ENCODE measurements at regions not wholly inside any gene's neighbourhood (a gene's known extent, or its start where the extent isn't known, plus 50 kb on each side); places are given as distances from the start of the nearest gene placed in this dataset.

GRCh38 chr2:14751581-14751980 lies 119.1 kb downstream of the LRATD1 start:
- H3K4me1 ChIP-seq (ENCODE audit: control insufficient read depth, insufficient read depth, low read length) = no peaks in the 10 kb centered on the region
- H3K9me3 ChIP-seq (ENCODE audit: control insufficient read depth, insufficient read depth, low read depth, low read length) = peaks cover 10% of the 10 kb centered on the region
- H3K4me3 ChIP-seq (ENCODE audit: low read depth, low read length) = no peak overlapping the region
- no peak overlapping the region for H3K27ac ChIP-seq (ENCODE audit: low read depth, low read length)
- H3K9ac ChIP-seq (ENCODE audit: low read length) = no peak overlapping the region
- no peaks in the 10 kb centered on the region for H3K27me3 ChIP-seq (ENCODE audit: control insufficient read depth, insufficient read depth, low read length)
- no peaks in the 10 kb centered on the region for H3K36me3 ChIP-seq (ENCODE audit: control insufficient read depth, insufficient read depth, low read length)

DNA sequence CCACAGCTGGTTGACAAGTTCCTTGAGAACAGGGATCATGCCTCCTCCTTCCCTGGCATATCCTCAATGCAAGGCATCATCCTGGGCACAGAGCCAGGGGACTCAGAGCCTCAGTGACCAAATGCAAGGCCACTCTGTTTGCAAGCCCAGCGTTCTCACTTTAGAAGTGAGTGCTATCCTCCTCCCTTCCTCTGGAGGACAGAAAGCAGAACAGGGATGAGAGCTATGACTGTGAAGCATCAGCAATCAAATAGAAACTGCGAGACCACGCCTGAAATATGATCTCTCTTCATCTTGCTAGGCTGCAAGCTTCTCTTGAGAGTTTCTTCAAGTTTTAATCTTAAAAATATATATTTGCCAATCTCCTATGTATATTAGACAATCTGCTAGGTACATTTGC lies 119.8 kb downstream of the LRATD1 start:
- Histone ChIP-seq H3K27me3 (ENCODE audit: control insufficient read depth, insufficient read depth, low read length) (no peaks in the 10 kb centered on the region), H3K36me3 (ENCODE audit: control insufficient read depth, insufficient read depth, low read length) (no peaks in the 10 kb centered on the region), H3K9ac (ENCODE audit: low read length) (no peak overlapping the region), H3K4me3 (ENCODE audit: low read depth, low read length) (no peak overlapping the region), H3K9me3 (ENCODE audit: control insufficient read depth, insufficient read depth, low read depth, low read length) (peaks cover 3% of the 10 kb centered on the region), H3K4me1 (ENCODE audit: control insufficient read depth, insufficient read depth, low read length) (no peaks in the 10 kb centered on the region), H3K27ac (ENCODE audit: low read depth, low read length) (no peak overlapping the region)

DNA sequence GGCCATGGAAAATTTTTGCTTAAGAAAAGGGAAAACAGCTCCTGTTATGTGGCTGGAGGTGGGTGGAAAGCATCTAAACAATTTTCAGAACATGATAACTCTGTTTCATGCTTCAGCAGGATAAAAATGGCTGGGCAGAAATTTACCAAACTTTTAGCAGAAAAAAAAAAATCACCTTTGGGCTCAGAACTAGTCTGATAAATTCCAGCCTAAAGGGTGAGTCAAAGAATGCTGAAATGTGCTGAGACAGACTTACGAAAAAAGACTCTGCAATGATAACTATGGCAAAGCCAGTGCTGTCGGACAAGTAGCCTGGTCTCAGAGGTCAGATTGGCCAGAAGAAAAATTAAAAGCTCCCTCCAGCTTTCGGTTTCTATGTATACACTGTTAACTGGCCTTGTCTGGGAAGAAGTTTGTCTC lies 123.6 kb downstream of the LRATD1 start:
- no peaks in the 10 kb centered on the region for H3K27me3 ChIP-seq (ENCODE audit: control insufficient read depth, insufficient read depth, low read length)
- no peaks in the 10 kb centered on the region for H3K4me1 ChIP-seq (ENCODE audit: control insufficient read depth, insufficient read depth, low read length)
- H3K9me3 ChIP-seq (ENCODE audit: control insufficient read depth, insufficient read depth, low read depth, low read length) = no peaks in the 10 kb centered on the region
- no peaks in the 10 kb centered on the region for H3K36me3 ChIP-seq (ENCODE audit: control insufficient read depth, insufficient read depth, low read length)
- no peak overlapping the region for H3K27ac ChIP-seq (ENCODE audit: low read depth, low read length)
- H3K4me3 ChIP-seq (ENCODE audit: low read depth, low read length) = no peak overlapping the region
- H3K9ac ChIP-seq (ENCODE audit: low read length) = no peak overlapping the region

DNA sequence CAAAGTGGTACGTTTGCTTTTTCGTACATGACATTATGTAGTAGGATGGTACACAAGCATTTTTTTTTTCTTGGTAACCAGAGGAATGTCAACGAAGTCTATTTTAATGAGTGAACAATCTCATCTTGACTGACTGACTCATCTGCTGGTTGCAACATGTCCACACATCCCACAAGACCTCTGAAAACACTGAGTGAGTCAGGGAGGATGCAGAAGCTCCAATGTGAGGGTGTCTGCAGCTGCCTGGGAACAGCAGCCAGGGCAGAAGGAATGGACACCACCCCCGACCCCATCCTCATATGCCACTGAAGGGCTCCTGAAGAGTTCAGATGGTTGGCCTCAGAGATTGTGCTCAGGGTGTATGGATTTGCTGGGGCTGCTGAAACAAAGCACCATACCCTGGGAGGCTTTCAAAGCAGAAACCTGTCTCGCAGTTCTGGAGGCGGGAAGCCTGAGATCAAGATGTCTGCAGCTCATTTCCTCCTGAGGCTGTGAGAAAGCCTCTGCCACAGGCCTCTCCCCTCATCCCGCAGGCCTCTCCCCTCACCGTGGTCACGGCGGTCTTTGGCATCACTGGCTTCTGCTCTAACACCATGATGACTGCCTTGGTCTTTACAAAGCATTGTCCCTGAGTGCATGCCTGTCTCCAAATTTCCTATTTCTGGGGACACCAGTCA lies 124.6 kb downstream of the LRATD1 start:
- Histone ChIP-seq H3K9ac (ENCODE audit: low read length) (no peak overlapping the region), H3K9me3 (ENCODE audit: control insufficient read depth, insufficient read depth, low read depth, low read length) (no peaks in the 10 kb centered on the region), H3K27ac (ENCODE audit: low read depth, low read length) (no peak overlapping the region), H3K36me3 (ENCODE audit: control insufficient read depth, insufficient read depth, low read length) (no peaks in the 10 kb centered on the region), H3K27me3 (ENCODE audit: control insufficient read depth, insufficient read depth, low read length) (no peaks in the 10 kb centered on the region), H3K4me1 (ENCODE audit: control insufficient read depth, insufficient read depth, low read length) (no peaks in the 10 kb centered on the region), H3K4me3 (ENCODE audit: low read depth, low read length) (no peak overlapping the region)

- no peaks in the 10 kb centered on the region for H3K9me3 ChIP-seq (ENCODE audit: control insufficient read depth, insufficient read depth, low read depth, low read length)
- H3K27me3 ChIP-seq (ENCODE audit: control insufficient read depth, insufficient read depth, low read length) = no peaks in the 10 kb centered on the region
- no peaks in the 10 kb centered on the region for H3K36me3 ChIP-seq (ENCODE audit: control insufficient read depth, insufficient read depth, low read length)
- H3K9ac ChIP-seq (ENCODE audit: low read length) = no peak overlapping the region
- H3K4me1 ChIP-seq (ENCODE audit: control insufficient read depth, insufficient read depth, low read length) = no peaks in the 10 kb centered on the region
- no peak overlapping the region for H3K27ac ChIP-seq (ENCODE audit: low read depth, low read length)
- no peak overlapping the region for H3K4me3 ChIP-seq (ENCODE audit: low read depth, low read length)
These were observed 126.6 kb downstream of the LRATD1 start for GRCh38 chr2:14759082-14759481.

DNA sequence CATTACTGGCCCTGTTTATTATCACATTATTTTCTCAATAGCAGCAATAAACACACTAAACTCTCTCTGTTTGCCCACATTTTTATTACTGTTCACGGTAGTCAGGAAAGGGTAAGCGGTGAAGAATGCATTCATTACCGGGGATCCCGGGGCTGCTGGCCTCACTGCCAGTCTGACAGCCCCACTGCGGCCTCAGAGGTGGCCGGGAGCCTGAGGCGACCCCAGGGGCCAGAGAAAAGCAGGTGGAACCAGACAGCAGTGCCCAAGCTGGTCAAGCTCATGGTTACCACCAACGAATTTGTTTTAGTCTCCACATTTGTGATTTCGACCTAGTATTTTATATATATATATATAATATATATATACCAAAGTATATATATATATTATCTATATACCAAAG lies 127.7 kb downstream of the LRATD1 start:
- H3K9me3 ChIP-seq (ENCODE audit: control insufficient read depth, insufficient read depth, low read depth, low read length) = no peaks in the 10 kb centered on the region
- no peak overlapping the region for H3K27ac ChIP-seq (ENCODE audit: low read depth, low read length)
- no peak overlapping the region for H3K4me3 ChIP-seq (ENCODE audit: low read depth, low read length)
- no peak overlapping the region for H3K9ac ChIP-seq (ENCODE audit: low read length)
- no peaks in the 10 kb centered on the region for H3K36me3 ChIP-seq (ENCODE audit: control insufficient read depth, insufficient read depth, low read length)
- no peaks in the 10 kb centered on the region for H3K27me3 ChIP-seq (ENCODE audit: control insufficient read depth, insufficient read depth, low read length)
- no peaks in the 10 kb centered on the region for H3K4me1 ChIP-seq (ENCODE audit: control insufficient read depth, insufficient read depth, low read length)

DNA sequence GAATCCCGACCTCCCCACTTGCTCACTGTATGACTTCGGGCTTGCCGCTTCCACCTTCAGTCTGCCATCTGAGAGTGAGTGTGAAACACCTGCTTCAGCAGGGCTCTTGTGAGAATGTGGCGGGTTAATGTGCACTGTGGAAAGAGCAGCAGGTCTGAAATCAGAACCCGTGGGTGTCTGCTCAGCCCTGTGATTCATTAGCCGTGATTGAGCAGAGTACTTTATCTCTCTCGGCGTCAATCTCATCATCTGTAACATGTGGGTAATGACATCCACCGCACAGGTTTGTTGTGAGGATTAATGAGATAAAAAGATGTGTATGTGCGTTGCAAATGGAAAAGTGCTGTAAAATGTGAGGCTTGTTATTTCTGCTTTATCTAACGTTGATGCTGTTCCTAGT lies 128.6 kb downstream of the LRATD1 start:
- Histone ChIP-seq H3K36me3 (ENCODE audit: control insufficient read depth, insufficient read depth, low read length) (no peaks in the 10 kb centered on the region), H3K27me3 (ENCODE audit: control insufficient read depth, insufficient read depth, low read length) (no peaks in the 10 kb centered on the region), H3K9me3 (ENCODE audit: control insufficient read depth, insufficient read depth, low read depth, low read length) (no peaks in the 10 kb centered on the region), H3K9ac (ENCODE audit: low read length) (no peak overlapping the region), H3K27ac (ENCODE audit: low read depth, low read length) (no peak overlapping the region), H3K4me1 (ENCODE audit: control insufficient read depth, insufficient read depth, low read length) (no peaks in the 10 kb centered on the region), H3K4me3 (ENCODE audit: low read depth, low read length) (no peak overlapping the region)

- no peaks in the 10 kb centered on the region for H3K36me3 ChIP-seq (ENCODE audit: control insufficient read depth, insufficient read depth, low read length)
- no peak overlapping the region for H3K4me3 ChIP-seq (ENCODE audit: low read depth, low read length)
- no peaks in the 10 kb centered on the region for H3K4me1 ChIP-seq (ENCODE audit: control insufficient read depth, insufficient read depth, low read length)
- H3K27me3 ChIP-seq (ENCODE audit: control insufficient read depth, insufficient read depth, low read length) = peaks cover 4% of the 10 kb centered on the region; the same call in 1 of the 2 replicates
- H3K27ac ChIP-seq (ENCODE audit: low read depth, low read length) = no peak overlapping the region
- no peak overlapping the region for H3K9ac ChIP-seq (ENCODE audit: low read length)
- no peaks in the 10 kb centered on the region for H3K9me3 ChIP-seq (ENCODE audit: control insufficient read depth, insufficient read depth, low read depth, low read length)
These were observed 141.2 kb downstream of the LRATD1 start for GRCh38 chr2:14773696-14774095.

- H3K36me3 ChIP-seq (ENCODE audit: control insufficient read depth, insufficient read depth, low read length) = no peaks in the 10 kb centered on the region
- no peak overlapping the region for H3K9ac ChIP-seq (ENCODE audit: low read length)
- no peaks in the 10 kb centered on the region for H3K9me3 ChIP-seq (ENCODE audit: control insufficient read depth, insufficient read depth, low read depth, low read length)
- H3K4me3 ChIP-seq (ENCODE audit: low read depth, low read length) = no peak overlapping the region
- H3K27me3 ChIP-seq (ENCODE audit: control insufficient read depth, insufficient read depth, low read length) = peaks cover 4% of the 10 kb centered on the region; the same call in 1 of the 2 replicates
- no peak overlapping the region for H3K27ac ChIP-seq (ENCODE audit: low read depth, low read length)
- no peaks in the 10 kb centered on the region for H3K4me1 ChIP-seq (ENCODE audit: control insufficient read depth, insufficient read depth, low read length)
These were observed 142.0 kb downstream of the LRATD1 start for GRCh38 chr2:14774436-14774968.

DNA sequence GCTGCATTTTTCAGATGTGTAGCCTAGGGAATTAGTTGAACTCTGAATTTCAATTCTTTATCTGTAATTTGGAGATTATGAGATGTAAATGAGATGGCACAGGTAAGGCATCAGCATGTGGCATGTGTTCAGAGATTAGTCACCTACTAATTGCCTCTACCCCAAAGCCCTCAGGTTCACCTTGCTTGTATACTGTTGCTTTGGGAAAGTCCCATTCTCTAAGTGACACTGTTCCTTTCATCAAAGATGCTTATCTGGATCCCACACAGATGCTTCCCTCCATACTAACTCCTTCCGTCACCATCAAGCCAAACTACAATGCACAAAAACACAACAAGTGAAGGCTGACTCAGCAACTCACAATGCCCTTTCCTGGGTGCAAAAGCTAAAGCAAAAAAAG lies 143.7 kb downstream of the LRATD1 start:
- Histone ChIP-seq H3K9me3 (ENCODE audit: control insufficient read depth, insufficient read depth, low read depth, low read length) (no peaks in the 10 kb centered on the region), H3K36me3 (ENCODE audit: control insufficient read depth, insufficient read depth, low read length) (no peaks in the 10 kb centered on the region), H3K4me3 (ENCODE audit: low read depth, low read length) (no peak overlapping the region), H3K4me1 (ENCODE audit: control insufficient read depth, insufficient read depth, low read length) (no peaks in the 10 kb centered on the region), H3K27me3 (ENCODE audit: control insufficient read depth, insufficient read depth, low read length) (no peaks in the 10 kb centered on the region; the same call in 1 of the 2 replicates), H3K9ac (ENCODE audit: low read length) (no peak overlapping the region), H3K27ac (ENCODE audit: low read depth, low read length) (no peak overlapping the region)

GRCh38 chr2:14778015-14778414 lies 145.5 kb downstream of the LRATD1 start:
- no peaks in the 10 kb centered on the region for H3K27me3 ChIP-seq (ENCODE audit: control insufficient read depth, insufficient read depth, low read length)
- H3K9me3 ChIP-seq (ENCODE audit: control insufficient read depth, insufficient read depth, low read depth, low read length) = no peaks in the 10 kb centered on the region
- H3K4me3 ChIP-seq (ENCODE audit: low read depth, low read length) = no peak overlapping the region
- no peaks in the 10 kb centered on the region for H3K36me3 ChIP-seq (ENCODE audit: control insufficient read depth, insufficient read depth, low read length)
- H3K9ac ChIP-seq (ENCODE audit: low read length) = no peak overlapping the region
- H3K27ac ChIP-seq (ENCODE audit: low read depth, low read length) = no peak overlapping the region
- no peaks in the 10 kb centered on the region for H3K4me1 ChIP-seq (ENCODE audit: control insufficient read depth, insufficient read depth, low read length)
